ENCODE measurements at regions not wholly inside any gene's neighbourhood (a gene's known extent, or its start where the extent isn't known, plus 50 kb on each side); places are given as distances from the start of the nearest gene placed in this dataset.
"Not testable (repeated sequence)": the region's sequence is repeated elsewhere in the genome, so short reads cannot be mapped to it uniquely, and the experiment has no call there.

DNA sequence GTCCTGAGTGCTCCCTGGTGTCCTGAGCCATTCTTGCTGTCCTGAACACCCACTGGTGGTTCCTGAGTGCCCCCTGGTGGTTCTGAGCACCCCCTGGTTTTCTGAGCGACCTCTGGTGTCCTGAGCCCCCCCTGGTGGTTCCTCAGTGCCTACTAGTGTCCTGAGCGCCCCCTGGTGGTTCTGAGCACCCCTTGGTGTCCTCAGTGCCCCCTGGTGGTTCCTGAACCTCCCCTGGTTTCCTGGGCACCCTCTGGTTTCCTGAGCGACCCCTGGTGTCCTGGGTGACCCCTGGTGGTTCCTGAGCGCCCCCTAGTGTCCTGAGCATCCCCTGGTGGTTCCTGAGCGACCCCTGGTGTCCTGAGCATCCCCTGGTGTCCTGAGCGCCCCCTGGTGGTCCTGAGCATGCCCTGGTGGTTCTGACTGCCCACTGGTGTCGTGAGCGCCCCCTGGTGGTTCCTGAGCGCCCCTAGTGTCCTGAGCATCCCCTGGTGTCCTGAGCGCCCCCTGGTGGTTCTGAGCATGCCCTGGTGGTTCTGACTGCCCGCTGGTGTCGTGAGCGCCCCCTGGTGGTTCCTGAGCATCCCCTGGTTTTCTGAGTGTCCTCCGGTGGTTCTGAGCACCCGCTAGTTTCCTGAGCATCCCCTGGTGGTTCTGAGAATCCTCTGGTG lies 473.1 kb downstream of the TMEM121 start:
- H3K27ac ChIP-seq, result no peak overlapping the region

DNA sequence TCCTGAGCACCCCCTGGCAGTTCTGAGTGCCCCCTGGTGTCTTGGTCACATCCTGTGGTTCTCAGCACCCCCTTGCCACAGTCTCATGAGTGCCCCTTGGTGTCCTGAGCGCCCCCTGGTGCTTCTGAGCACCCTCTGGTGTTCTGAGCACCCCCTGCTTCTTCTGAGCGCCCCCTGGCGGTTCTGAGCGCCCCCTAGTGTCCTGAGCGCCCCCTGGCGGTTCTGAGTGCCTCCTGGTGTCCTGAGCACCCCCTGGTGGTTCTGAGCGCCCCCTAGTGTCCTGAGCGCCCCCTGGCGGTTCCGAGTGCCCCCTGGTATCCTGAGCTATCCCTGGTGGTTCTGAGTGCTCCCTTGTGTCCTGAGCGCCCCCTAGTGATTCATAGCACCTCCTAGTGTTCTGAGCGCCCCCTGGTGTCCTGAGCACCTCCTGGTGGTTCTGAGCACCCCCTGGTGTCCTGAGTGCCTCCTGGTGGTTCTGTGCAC lies 473.7 kb downstream of the TMEM121 start:
- H3K27ac ChIP-seq, result not testable (repeated sequence)

More for the DNA sequence above, 473.1 kb downstream of the TMEM121 start:
- TF ChIP-seq, protein P1, sequence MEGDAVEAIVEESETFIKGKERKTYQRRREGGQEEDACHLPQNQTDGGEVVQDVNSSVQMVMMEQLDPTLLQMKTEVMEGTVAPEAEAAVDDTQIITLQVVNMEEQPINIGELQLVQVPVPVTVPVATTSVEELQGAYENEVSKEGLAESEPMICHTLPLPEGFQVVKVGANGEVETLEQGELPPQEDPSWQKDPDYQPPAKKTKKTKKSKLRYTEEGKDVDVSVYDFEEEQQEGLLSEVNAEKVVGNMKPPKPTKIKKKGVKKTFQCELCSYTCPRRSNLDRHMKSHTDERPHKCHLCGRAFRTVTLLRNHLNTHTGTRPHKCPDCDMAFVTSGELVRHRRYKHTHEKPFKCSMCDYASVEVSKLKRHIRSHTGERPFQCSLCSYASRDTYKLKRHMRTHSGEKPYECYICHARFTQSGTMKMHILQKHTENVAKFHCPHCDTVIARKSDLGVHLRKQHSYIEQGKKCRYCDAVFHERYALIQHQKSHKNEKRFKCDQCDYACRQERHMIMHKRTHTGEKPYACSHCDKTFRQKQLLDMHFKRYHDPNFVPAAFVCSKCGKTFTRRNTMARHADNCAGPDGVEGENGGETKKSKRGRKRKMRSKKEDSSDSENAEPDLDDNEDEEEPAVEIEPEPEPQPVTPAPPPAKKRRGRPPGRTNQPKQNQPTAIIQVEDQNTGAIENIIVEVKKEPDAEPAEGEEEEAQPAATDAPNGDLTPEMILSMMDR (IDR thresholded peaks at IDR 0.05), result peak; percentile 83
- no peak for TF ChIP-seq ZFX (IDR thresholded peaks at IDR 0.05; ENCODE audit: borderline replicate concordance)

DNA sequence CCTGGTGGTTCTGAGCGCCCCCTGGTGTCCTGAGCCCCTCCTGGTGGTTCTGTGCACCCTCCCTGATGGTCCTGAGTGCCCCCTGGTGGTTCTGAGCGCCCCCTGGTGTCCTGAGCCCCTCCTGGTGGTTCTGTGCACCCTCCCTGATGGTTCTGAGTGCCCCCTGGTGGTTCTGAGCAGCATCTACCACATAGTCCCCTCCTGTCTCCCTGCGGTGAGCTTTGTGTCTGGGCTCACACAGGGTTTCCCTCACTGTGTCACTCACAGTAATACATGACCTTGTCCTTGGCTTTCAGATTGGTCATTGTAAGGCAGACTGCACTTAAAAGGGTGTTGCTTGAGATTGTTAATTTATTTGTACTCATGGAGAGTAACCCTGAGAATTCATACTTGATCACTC lies 474.9 kb downstream of the TMEM121 start:
- H3K27ac ChIP-seq, result not testable (repeated sequence)

DNA sequence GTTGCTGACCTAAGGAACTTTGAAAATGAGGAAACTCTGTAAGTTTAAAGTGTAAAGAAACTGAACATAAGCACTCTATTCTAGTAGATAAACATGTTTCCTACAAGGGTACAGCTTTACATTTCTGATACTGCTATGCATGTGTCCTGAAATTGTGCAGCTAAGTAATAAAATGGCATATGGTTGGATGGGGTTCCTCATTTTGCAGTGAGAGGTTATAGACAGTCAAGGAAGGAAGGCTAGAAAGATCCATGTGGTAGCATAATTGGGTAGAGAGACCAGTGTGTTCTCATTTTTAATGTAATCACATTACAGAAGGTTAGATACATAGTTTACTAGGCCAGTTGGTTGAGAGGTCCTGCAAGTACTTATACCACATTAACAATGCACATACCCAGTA lies 477.0 kb downstream of the TMEM121 start:
- TF ChIP-seq, protein P1 (IDR thresholded peaks at IDR 0.05), result no peak
- no peak for TF ChIP-seq ZFX (IDR thresholded peaks at IDR 0.05; ENCODE audit: borderline replicate concordance)
- H3K27ac ChIP-seq, result no peak overlapping the region

DNA sequence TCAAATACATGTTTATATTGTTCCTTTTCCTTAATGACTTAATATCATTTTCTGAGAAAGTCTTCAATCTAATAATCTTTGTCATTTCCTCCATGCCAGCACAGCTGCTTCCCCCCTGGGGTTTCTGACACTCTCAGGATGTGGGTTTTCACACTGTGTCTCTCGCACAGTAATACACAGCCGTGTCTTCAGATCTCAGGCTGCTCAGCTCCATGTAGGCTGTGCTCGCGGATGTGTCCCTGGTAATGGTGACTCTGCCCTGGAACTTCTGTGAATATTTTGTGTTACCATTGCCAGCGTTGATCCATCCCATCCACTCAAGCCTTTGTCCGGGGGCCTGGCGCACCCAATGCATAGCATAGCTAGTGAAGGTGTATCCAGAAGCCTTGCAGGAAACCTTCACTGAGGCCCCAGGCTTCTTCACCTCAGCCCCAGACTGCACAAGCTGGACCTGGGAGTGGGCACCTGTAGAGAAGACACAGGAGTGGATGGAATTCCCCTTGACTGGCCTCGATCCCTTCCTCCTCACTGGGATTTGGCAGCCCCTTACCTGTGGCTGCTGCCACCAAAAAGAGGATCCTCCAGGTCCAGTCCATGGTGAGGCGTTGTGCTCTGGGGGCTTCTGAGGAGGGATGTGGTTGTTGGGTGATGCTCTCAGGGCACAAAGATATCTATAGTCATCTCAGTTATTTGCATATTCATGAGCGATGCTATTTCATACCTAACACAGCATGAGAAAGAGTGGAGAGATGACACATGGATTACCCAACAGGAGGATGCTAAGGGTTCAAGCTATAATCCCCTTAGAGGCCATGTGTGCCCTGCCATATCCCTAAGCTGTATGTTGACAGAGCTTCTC lies 478.8 kb downstream of the TMEM121 start:
- not testable (repeated sequence) for H3K27ac ChIP-seq

DNA sequence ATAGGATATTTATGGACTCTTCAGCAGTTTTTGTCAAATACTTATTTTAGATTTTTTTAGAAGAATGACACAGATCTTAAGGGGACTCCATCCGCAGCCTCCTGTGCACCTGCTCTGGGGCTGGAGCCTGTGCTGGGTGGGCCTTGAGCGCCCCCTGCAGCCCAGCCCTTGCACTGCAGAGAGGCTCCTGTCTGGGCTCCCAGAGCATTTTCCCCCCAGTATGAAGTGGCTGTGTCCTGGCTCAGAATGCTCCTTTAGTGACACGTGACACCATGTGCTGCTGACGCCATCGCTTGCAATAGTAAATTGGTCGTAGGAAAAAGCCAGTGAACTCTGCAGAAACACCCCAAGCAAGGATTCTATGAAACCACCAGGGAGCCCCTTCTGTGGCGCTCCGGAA lies 479.7 kb downstream of the TMEM121 start:
- not testable (repeated sequence) for H3K27ac ChIP-seq
- TF ChIP-seq, protein P1 (IDR thresholded peaks at IDR 0.05), result peak; percentile 86

DNA sequence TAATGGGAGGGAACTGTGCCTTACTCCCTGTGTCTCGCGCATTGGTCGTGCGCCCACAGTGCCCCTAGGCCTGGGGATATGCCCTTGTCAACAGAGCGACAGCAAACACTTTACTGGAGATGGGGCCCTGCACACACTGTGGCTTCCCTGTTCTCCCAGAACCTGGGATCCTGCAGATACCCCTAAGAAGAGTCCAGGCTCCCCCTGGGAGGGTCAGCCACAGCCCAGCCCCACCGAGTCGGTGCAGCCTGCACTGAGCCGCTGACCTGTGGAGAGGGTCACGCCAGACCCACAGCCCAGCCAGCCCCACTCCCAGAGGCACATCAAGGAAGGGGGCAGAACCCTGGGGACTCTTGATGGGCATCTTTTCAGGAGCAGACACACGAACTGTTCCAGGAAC lies 480.3 kb downstream of the TMEM121 start:
- H3K27ac ChIP-seq, result not testable (repeated sequence)

DNA sequence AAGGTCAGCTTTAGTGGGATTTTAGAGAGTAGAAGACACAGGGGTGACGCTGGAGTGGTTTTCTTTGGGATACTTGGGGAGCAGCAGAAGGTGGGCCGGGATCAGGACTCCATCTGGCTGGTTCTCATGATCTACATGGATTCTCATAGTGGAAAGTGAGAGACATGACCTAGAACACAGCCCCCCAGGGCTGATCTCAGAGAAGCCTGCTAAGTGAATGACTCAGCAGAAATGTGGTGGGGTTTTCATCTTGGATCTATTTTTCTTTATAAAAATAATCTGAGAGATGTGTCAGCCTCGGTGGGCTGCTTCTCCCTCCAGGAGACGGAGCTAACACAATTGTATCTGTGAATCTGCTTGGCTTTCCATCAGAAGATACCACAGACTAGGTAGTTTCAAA lies 484.4 kb downstream of the TMEM121 start:
- H3K27ac ChIP-seq, result no peak overlapping the region
- TF ChIP-seq, protein P1 (IDR thresholded peaks at IDR 0.05), result no peak
- no peak for TF ChIP-seq ZFX (IDR thresholded peaks at IDR 0.05; ENCODE audit: borderline replicate concordance)

DNA sequence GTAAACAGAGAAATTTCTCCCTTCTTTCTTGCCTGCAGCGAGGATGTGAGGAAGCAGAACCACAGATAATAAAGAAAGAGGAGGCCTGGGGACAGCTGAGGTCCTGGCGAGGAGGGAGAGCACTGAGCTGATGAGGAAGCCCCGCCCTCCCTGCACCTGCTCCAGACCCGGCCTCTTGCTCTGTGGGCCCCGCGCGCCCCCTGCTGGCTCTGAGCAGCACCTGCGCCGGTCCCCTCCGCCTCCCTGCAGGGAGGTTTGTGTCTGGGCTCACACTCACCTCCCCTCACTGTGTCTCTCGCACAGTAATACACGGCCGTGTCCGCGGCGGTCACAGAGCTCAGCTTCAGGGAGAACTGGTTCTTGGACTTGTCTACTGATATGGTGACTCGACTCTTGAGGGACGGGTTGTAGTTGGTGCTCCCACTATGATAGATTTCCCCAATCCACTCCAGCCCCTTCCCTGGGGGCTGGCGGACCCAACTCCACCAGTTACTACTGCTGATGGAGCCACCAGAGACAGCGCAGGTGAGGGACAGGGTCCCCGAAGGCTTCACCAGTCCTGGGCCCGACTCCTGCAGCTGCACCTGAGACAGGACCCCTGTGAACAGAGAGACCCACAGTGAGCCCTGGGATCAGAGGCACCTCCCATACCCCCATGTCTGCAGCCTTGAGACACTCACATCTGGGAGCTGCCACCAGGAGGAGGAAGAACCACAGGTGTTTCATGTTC lies 485.4 kb downstream of the TMEM121 start:
- TF ChIP-seq, protein P1 (IDR thresholded peaks at IDR 0.05), result peak; percentile 93
- H3K27ac ChIP-seq, result not testable (repeated sequence)

DNA sequence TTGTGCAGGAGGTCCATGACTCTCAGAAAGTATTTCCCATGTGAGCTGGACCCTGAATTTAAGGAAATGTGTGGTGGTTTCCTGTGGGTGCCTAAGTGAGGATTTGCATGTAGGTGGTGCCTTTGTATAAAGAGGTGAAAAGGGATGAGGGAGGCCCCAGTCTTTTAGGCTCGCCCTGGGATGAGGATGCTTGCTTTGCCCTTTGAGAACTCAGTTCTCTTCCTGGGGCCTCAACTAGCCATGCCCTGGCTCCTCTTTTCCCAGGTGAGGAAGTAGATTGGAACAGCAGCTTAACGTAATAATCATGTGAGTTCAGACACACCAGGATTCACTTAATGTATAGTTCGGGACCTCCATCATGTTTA lies 486.0 kb downstream of the TMEM121 start:
- not testable (repeated sequence) for H3K27ac ChIP-seq

All from 22Rv1 (cell line).